ENCODE measurements at regions not wholly inside any gene's neighbourhood (a gene's known extent, or its start where the extent isn't known, plus 50 kb on each side); places are given as distances from the start of the nearest gene placed in this dataset.

- TF ChIP-seq POLR2AphosphoS5 (IDR thresholded peaks at IDR 0.05; ENCODE audit: borderline replicate concordance, low read depth, low read length): no peak
- no peak for TF ChIP-seq FOXP2 (optimal IDR thresholded peaks at IDR 0.05; ENCODE audit: control extremely low read depth, extremely low read length, insufficient read depth)
- no peak for TF ChIP-seq EZH2 (IDR thresholded peaks at IDR 0.05)
- no peaks in the 10 kb centered on the region for H3K36me3 ChIP-seq (ENCODE audit: insufficient read depth, low read length)
- no peak for DNase-seq (ENCODE audit: low read depth, low spot score)
Observed at GRCh38 chr9:109627042-109627441, 128.9 kb upstream of the PTPN3 start.

GRCh38 chr9:109629615-109630014 is 131.5 kb upstream of the PTPN3 start:
- Histone ChIP-seq H3K9me3 (ENCODE audit: low read depth, low read length) (no peaks in the 10 kb centered on the region), H3K4me3 (no peak overlapping the region), H3K9ac (ENCODE audit: insufficient read length) (no peak overlapping the region), H3K36me3 (ENCODE audit: insufficient read depth, low read length) (no peaks in the 10 kb centered on the region), H3K27ac (no peak overlapping the region)
- no peak for DNase-seq (ENCODE audit: low read depth, low spot score)
- TF ChIP-seq FOXP2 (optimal IDR thresholded peaks at IDR 0.05; ENCODE audit: control extremely low read depth, extremely low read length, insufficient read depth): no peak
- no peak for TF ChIP-seq EZH2 (IDR thresholded peaks at IDR 0.05)
- TF ChIP-seq POLR2AphosphoS5 (IDR thresholded peaks at IDR 0.05; ENCODE audit: borderline replicate concordance, low read depth, low read length): no peak

More at GRCh38 chr9:109627042-109627441, 128.9 kb upstream of the PTPN3 start:
- Histone ChIP-seq H3K4me3 (peak overlapping the region; percentile 6; the same call in 1 of the 2 replicates), H3K9me3 (ENCODE audit: low read depth, low read length) (no peaks in the 10 kb centered on the region), H3K27ac (no peak overlapping the region), H3K9ac (ENCODE audit: insufficient read length) (no peak overlapping the region)

- DNase-seq (ENCODE audit: low read depth, low spot score): no peak
- Histone ChIP-seq H3K36me3 (ENCODE audit: insufficient read depth, low read length) (no peaks in the 10 kb centered on the region), H3K4me3 (no peak overlapping the region), H3K9me3 (ENCODE audit: low read depth, low read length) (no peaks in the 10 kb centered on the region), H3K9ac (ENCODE audit: insufficient read length) (no peak overlapping the region), H3K27ac (no peak overlapping the region)
- TF ChIP-seq POLR2AphosphoS5 (IDR thresholded peaks at IDR 0.05; ENCODE audit: borderline replicate concordance, low read depth, low read length): no peak
- TF ChIP-seq EZH2 (IDR thresholded peaks at IDR 0.05): no peak
- TF ChIP-seq FOXP2 (optimal IDR thresholded peaks at IDR 0.05; ENCODE audit: control extremely low read depth, extremely low read length, insufficient read depth): no peak
Observed at GRCh38 chr9:109632817-109633216, 134.7 kb upstream of the PTPN3 start.

GRCh38 chr9:109639674-109640579 is 140.1 kb upstream of the PALM2AKAP2 start:
- H3K36me3 ChIP-seq (ENCODE audit: insufficient read depth, low read length): no peaks in the 10 kb centered on the region
- no peaks in the 10 kb centered on the region for H3K9me3 ChIP-seq (ENCODE audit: low read depth, low read length)
- peak overlapping the region; percentile 78 for H3K4me3 ChIP-seq
- H3K9ac ChIP-seq (ENCODE audit: insufficient read length): no peak overlapping the region
- no peak for TF ChIP-seq EZH2 (IDR thresholded peaks at IDR 0.05)
- no peak for TF ChIP-seq POLR2AphosphoS5 (IDR thresholded peaks at IDR 0.05; ENCODE audit: borderline replicate concordance, low read depth, low read length)
- no peak for TF ChIP-seq FOXP2 (optimal IDR thresholded peaks at IDR 0.05; ENCODE audit: control extremely low read depth, extremely low read length, insufficient read depth)
- no peak for DNase-seq (ENCODE audit: low read depth, low spot score)
- H3K27ac ChIP-seq: no peak overlapping the region

- no peak for DNase-seq (ENCODE audit: low read depth, low spot score)
- no peak overlapping the region for H3K9ac ChIP-seq (ENCODE audit: insufficient read length)
Observed at GRCh38 chr9:109640580-109641371, 139.2 kb upstream of the PALM2AKAP2 start.

GRCh38 chr9:109641372-109641659 is 138.7 kb upstream of the PALM2AKAP2 start:
- H3K4me3 ChIP-seq: peak overlapping the region; percentile 78
- no peaks in the 10 kb centered on the region for H3K9me3 ChIP-seq (ENCODE audit: low read depth, low read length)
- H3K36me3 ChIP-seq (ENCODE audit: insufficient read depth, low read length): no peaks in the 10 kb centered on the region
- DNase-seq (ENCODE audit: low read depth, low spot score): no peak
- H3K27ac ChIP-seq: no peak overlapping the region
- H3K9ac ChIP-seq (ENCODE audit: insufficient read length): no peak overlapping the region
- TF ChIP-seq FOXP2 (optimal IDR thresholded peaks at IDR 0.05; ENCODE audit: control extremely low read depth, extremely low read length, insufficient read depth): no peak
- no peak for TF ChIP-seq POLR2AphosphoS5 (IDR thresholded peaks at IDR 0.05; ENCODE audit: borderline replicate concordance, low read depth, low read length)
- no peak for TF ChIP-seq EZH2 (IDR thresholded peaks at IDR 0.05)

More at GRCh38 chr9:109640580-109641371, 139.2 kb upstream of the PALM2AKAP2 start:
- Histone ChIP-seq H3K27ac (no peak overlapping the region), H3K36me3 (ENCODE audit: insufficient read depth, low read length) (no peaks in the 10 kb centered on the region), H3K9me3 (ENCODE audit: low read depth, low read length) (no peaks in the 10 kb centered on the region), H3K4me3 (peak overlapping the region; percentile 78)
- TF ChIP-seq EZH2 (IDR thresholded peaks at IDR 0.05): no peak
- no peak for TF ChIP-seq FOXP2 (optimal IDR thresholded peaks at IDR 0.05; ENCODE audit: control extremely low read depth, extremely low read length, insufficient read depth)
- TF ChIP-seq POLR2AphosphoS5 (IDR thresholded peaks at IDR 0.05; ENCODE audit: borderline replicate concordance, low read depth, low read length): no peak

- Histone ChIP-seq H3K9me3 (ENCODE audit: low read depth, low read length) (no peaks in the 10 kb centered on the region), H3K9ac (ENCODE audit: insufficient read length) (no peak overlapping the region), H3K4me3 (no peak overlapping the region), H3K27ac (no peak overlapping the region), H3K36me3 (ENCODE audit: insufficient read depth, low read length) (no peaks in the 10 kb centered on the region)
- no peak for TF ChIP-seq FOXP2 (optimal IDR thresholded peaks at IDR 0.05; ENCODE audit: control extremely low read depth, extremely low read length, insufficient read depth)
- TF ChIP-seq POLR2AphosphoS5 (IDR thresholded peaks at IDR 0.05; ENCODE audit: borderline replicate concordance, low read depth, low read length): no peak
- TF ChIP-seq EZH2 (IDR thresholded peaks at IDR 0.05): no peak
- no peak for DNase-seq (ENCODE audit: low read depth, low spot score)
Observed at GRCh38 chr9:109652112-109652511, 127.9 kb upstream of the PALM2AKAP2 start.

- TF ChIP-seq EZH2 (IDR thresholded peaks at IDR 0.05) (no peak), POLR2AphosphoS5 (IDR thresholded peaks at IDR 0.05; ENCODE audit: borderline replicate concordance, low read depth, low read length) (no peak), FOXP2 (optimal IDR thresholded peaks at IDR 0.05; ENCODE audit: control extremely low read depth, extremely low read length, insufficient read depth) (no peak)
- H3K9me3 ChIP-seq (ENCODE audit: low read depth, low read length): no peaks in the 10 kb centered on the region
- no peak overlapping the region for H3K4me3 ChIP-seq
- no peaks in the 10 kb centered on the region for H3K36me3 ChIP-seq (ENCODE audit: insufficient read depth, low read length)
- no peak overlapping the region for H3K9ac ChIP-seq (ENCODE audit: insufficient read length)
- no peak overlapping the region for H3K27ac ChIP-seq
- no peak for DNase-seq (ENCODE audit: low read depth, low spot score)
Observed at GRCh38 chr9:109652971-109653370, 127.0 kb upstream of the PALM2AKAP2 start.

Measured in SK-N-MC (cell line).